Osteoblast (primary cell): ENCODE measurements at regions not wholly inside any gene's neighbourhood (a gene's known extent, or its start where the extent isn't known, plus 50 kb on each side); places are given as distances from the start of the nearest gene placed in this dataset.

Experiments used
- DNase-seq: peaks from one replicate; pipeline ENCODE4 v3.0.0; 2011; ENCODE audit warnings: low spot score, mixed read lengths; ENCODE audit not compliant: insufficient read length; ENCODE audit errors: missing footprints
- H2AFZ ChIP-seq: 2 replicates; pipeline ENCODE4 v1.6.0; 2011; ENCODE audit warnings: mild to moderate bottlenecking, low read length
- H3K27ac ChIP-seq: 2 replicates; pipeline ENCODE4 v1.5.1; 2011; ENCODE audit warnings: mild to moderate bottlenecking, low read depth, low read length, moderate library complexity
- H3K27me3 ChIP-seq: 2 replicates; pipeline ENCODE4 v1.6.0; 2012; ENCODE audit warnings: mild to moderate bottlenecking, control low read depth, inconsistent platforms, low read length, moderate library complexity; ENCODE audit not compliant: insufficient read depth
- H3K36me3 ChIP-seq: 2 replicates; pipeline ENCODE4 v1.5.1; 2011; ENCODE audit warnings: mild to moderate bottlenecking, low read length, control low read depth, moderate library complexity; ENCODE audit not compliant: insufficient read depth
- H3K4me1 ChIP-seq: 2 replicates; pipeline ENCODE4 v1.5.1; 2011; ENCODE audit warnings: mild to moderate bottlenecking, low read length, control low read depth, moderate library complexity; ENCODE audit not compliant: insufficient read depth
- H3K4me2 ChIP-seq: 2 replicates; pipeline ENCODE4 v1.6.0; 2011; ENCODE audit warnings: mild to moderate bottlenecking, low read length; ENCODE audit not compliant: insufficient read depth
- H3K4me3 ChIP-seq: fragments of 200-600 bp; sonication (generic); 3 replicates; pipeline ENCODE4 v1.5.1; 2012; ENCODE audit warnings: mild to moderate bottlenecking, low read length, inconsistent platforms; ENCODE audit not compliant: insufficient read depth
- H3K79me2 ChIP-seq: 2 replicates; pipeline ENCODE4 v1.6.0; 2012; ENCODE audit warnings: mild to moderate bottlenecking, low read length, control low read depth, inconsistent platforms; ENCODE audit not compliant: insufficient read depth
- H3K9me3 ChIP-seq: 2 replicates; pipeline ENCODE4 v1.5.1; 2011; ENCODE audit warnings: low read depth, low read length, control low read depth
- H4K20me1 ChIP-seq: 2 replicates; pipeline ENCODE4 v1.6.0; 2012; ENCODE audit warnings: mild to moderate bottlenecking, low read length, control low read depth; ENCODE audit not compliant: insufficient read depth
- TF ChIP-seq, protein P1 (sequence below): IDR thresholded peaks from 2 replicates; pipeline ENCODE4 v1.5.1; 2011; ENCODE audit warnings: mild to moderate bottlenecking, low read depth, low read length, moderate library complexity; ENCODE audit errors: extremely low read depth

DNA sequence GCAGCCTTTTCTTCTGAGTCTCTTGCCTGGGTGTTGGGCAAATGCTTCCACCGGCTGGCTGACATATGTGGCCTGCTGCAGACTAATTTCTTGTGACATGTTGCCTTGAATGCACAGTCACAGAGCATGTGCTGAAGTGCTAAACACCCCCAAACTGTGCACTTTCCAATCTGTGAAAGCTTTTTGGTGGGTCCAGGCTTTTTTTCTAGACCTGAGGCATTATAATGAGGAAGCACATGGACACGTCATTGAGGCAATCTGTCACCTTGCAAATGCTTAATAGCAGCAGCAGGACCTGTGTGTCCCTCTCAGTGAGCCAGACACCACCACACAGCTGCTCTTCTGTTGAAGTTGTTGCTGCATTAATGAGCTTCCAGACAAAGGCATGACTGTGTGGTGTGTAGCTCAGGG lies 274.7 kb downstream of the ELAVL2 start:
- H3K4me2 ChIP-seq = no peak overlapping the region
- TF ChIP-seq, protein P1, sequence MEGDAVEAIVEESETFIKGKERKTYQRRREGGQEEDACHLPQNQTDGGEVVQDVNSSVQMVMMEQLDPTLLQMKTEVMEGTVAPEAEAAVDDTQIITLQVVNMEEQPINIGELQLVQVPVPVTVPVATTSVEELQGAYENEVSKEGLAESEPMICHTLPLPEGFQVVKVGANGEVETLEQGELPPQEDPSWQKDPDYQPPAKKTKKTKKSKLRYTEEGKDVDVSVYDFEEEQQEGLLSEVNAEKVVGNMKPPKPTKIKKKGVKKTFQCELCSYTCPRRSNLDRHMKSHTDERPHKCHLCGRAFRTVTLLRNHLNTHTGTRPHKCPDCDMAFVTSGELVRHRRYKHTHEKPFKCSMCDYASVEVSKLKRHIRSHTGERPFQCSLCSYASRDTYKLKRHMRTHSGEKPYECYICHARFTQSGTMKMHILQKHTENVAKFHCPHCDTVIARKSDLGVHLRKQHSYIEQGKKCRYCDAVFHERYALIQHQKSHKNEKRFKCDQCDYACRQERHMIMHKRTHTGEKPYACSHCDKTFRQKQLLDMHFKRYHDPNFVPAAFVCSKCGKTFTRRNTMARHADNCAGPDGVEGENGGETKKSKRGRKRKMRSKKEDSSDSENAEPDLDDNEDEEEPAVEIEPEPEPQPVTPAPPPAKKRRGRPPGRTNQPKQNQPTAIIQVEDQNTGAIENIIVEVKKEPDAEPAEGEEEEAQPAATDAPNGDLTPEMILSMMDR = no peak
- H3K36me3 ChIP-seq = no peaks in the 10 kb centered on the region
- no peak overlapping the region for H2AFZ ChIP-seq
- no peak overlapping the region for H3K27ac ChIP-seq
- H3K9me3 ChIP-seq = peaks cover 2% of the 10 kb centered on the region
- H3K4me1 ChIP-seq = no peaks in the 10 kb centered on the region
- no peaks in the 10 kb centered on the region for H4K20me1 ChIP-seq
- no peak for DNase-seq
- no peak overlapping the region for H3K4me3 ChIP-seq
- H3K79me2 ChIP-seq = no peaks in the 10 kb centered on the region
- H3K27me3 ChIP-seq = no peaks in the 10 kb centered on the region

DNA sequence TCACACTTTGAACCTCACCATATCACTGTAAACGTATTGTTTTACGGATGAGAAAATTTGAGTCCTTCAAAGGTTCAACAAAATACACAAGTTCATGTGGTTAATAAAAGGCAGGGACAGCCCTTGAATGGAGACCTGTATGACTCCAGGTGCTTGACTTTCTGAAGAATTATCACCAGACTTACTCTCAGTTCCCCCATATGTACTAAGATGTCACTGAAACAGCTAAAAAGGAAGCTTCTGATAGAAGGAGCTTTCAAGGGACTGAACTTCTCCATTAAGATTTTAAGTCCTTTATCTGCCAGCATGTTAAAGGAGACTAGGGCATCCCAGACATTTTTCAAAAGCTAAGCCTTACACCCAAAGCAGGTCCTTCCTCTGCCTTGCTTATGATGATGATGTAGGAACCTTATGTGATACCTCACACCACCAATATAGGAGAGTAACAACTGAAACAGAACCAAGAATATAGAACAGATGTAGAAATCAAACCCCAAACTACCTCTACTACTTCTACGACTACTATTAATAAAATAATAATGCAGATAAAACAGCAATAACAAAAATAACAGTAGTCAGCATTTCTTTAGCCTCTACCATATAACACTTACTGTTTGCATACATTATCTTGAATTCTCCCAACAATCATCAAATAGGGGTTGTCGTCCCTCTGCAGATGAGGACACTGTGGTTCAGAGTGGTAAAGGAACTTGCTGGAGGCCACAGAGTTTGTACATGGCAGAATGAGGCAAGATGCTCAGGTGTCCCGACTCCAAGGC lies 273.9 kb downstream of the ELAVL2 start:
- Histone ChIP-seq H3K4me1 (no peaks in the 10 kb centered on the region), H3K27ac (no peak overlapping the region), H3K36me3 (no peaks in the 10 kb centered on the region), H2AFZ (no peak overlapping the region), H3K4me2 (no peak overlapping the region), H3K79me2 (no peaks in the 10 kb centered on the region), H3K4me3 (no peak overlapping the region), H3K9me3 (peaks cover 2% of the 10 kb centered on the region), H3K27me3 (no peaks in the 10 kb centered on the region), H4K20me1 (no peaks in the 10 kb centered on the region)
- no peak for DNase-seq
- TF ChIP-seq, protein P1 = no peak

GRCh38 chr9:23552876-23553601 lies 273.0 kb downstream of the ELAVL2 start:
- Histone ChIP-seq H3K4me2 (no peak overlapping the region), H3K79me2 (no peaks in the 10 kb centered on the region), H3K36me3 (no peaks in the 10 kb centered on the region), H2AFZ (no peak overlapping the region), H3K9me3 (peaks cover 2% of the 10 kb centered on the region), H3K4me1 (no peaks in the 10 kb centered on the region), H4K20me1 (no peaks in the 10 kb centered on the region), H3K4me3 (no peak overlapping the region), H3K27me3 (no peaks in the 10 kb centered on the region), H3K27ac (no peak overlapping the region)
- TF ChIP-seq, protein P1 = no peak
- no peak for DNase-seq

- peaks cover 2% of the 10 kb centered on the region for H3K9me3 ChIP-seq
- TF ChIP-seq, protein P1 = no peak
- no peak for DNase-seq
Observed at GRCh38 chr9:23554686-23555085, 271.4 kb downstream of the ELAVL2 start.

More at GRCh38 chr9:23554686-23555085, 271.4 kb downstream of the ELAVL2 start:
- H3K27me3 ChIP-seq = no peaks in the 10 kb centered on the region
- H3K4me2 ChIP-seq = no peak overlapping the region
- no peak overlapping the region for H2AFZ ChIP-seq
- H3K27ac ChIP-seq = no peak overlapping the region
- no peak overlapping the region for H3K4me3 ChIP-seq
- H3K4me1 ChIP-seq = no peaks in the 10 kb centered on the region
- H3K79me2 ChIP-seq = no peaks in the 10 kb centered on the region
- no peaks in the 10 kb centered on the region for H3K36me3 ChIP-seq
- no peaks in the 10 kb centered on the region for H4K20me1 ChIP-seq
